ENCODE measurements at regions not wholly inside any gene's neighbourhood (a gene's known extent, or its start where the extent isn't known, plus 50 kb on each side); places are given as distances from the start of the nearest gene placed in this dataset.

DNA sequence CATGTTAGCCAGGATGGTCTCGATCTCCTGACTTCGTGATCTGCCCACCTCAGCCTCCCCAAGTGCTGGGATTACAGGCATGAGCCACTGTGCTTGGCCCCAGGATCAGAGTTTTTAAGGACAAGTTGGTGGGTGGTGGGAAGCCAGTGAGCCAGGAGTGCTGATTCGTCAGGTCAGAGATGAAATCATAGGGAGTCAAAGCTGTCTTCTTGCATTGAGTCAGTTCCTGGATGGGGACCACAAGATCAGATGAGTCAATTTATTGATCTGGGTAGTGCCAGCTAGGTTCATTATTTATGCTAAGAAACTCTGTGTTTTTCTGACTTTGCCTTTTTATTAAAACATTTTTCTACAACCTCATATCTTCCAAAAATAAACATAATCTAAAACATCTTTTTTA lies 423.8 kb downstream of the ARL4A start:
- TF ChIP-seq SIN3A (IDR thresholded peaks at IDR 0.05; ENCODE audit: borderline replicate concordance, insufficient read depth, low read length) (no peak), POLR2AphosphoS5 (IDR thresholded peaks at IDR 0.05; ENCODE audit: low read depth, low read length) (no peak), FOXP2 (optimal IDR thresholded peaks at IDR 0.05; ENCODE audit: borderline replicate concordance, extremely low read depth, extremely low read length, insufficient read depth) (no peak), TAF1 (IDR thresholded peaks at IDR 0.05; ENCODE audit: borderline replicate concordance, insufficient read depth, low read length) (no peak)
- TF ChIP-seq, protein P1, sequence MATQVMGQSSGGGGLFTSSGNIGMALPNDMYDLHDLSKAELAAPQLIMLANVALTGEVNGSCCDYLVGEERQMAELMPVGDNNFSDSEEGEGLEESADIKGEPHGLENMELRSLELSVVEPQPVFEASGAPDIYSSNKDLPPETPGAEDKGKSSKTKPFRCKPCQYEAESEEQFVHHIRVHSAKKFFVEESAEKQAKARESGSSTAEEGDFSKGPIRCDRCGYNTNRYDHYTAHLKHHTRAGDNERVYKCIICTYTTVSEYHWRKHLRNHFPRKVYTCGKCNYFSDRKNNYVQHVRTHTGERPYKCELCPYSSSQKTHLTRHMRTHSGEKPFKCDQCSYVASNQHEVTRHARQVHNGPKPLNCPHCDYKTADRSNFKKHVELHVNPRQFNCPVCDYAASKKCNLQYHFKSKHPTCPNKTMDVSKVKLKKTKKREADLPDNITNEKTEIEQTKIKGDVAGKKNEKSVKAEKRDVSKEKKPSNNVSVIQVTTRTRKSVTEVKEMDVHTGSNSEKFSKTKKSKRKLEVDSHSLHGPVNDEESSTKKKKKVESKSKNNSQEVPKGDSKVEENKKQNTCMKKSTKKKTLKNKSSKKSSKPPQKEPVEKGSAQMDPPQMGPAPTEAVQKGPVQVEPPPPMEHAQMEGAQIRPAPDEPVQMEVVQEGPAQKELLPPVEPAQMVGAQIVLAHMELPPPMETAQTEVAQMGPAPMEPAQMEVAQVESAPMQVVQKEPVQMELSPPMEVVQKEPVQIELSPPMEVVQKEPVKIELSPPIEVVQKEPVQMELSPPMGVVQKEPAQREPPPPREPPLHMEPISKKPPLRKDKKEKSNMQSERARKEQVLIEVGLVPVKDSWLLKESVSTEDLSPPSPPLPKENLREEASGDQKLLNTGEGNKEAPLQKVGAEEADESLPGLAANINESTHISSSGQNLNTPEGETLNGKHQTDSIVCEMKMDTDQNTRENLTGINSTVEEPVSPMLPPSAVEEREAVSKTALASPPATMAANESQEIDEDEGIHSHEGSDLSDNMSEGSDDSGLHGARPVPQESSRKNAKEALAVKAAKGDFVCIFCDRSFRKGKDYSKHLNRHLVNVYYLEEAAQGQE (IDR thresholded peaks at IDR 0.05; ENCODE audit: insufficient read depth in 1 of 2, low read depth in 2 of 2, low read length in 2 of 2), result no peak

DNA sequence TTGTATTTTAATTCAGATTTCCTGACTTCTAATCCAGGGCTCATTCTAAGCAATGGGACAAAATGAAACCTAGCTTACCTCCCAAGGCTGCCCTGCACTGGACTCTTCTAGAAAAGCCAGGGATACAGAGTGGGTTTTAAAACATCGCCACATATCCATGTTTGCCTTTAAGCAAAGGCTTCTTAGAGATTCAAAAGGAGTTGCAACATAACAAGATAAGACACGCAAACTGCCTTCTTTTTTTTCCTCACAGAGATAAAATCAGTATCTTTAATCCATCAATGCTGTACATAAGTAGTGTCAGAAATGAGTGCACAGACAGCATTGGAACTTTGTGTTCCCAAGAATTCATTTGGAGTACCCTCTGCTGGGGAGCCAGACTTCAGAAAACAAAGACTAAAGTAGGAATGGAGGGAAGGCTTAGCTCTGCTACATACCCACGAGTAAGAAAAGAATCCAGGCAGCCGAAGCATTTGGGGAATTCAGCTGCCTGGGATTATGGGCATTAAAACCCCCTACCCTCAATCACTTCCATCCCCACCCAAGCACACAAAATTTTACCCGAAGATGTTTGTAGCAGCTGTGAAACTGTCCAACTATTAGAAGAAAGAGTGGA lies 427.8 kb downstream of the ARL4A start:
- no peak for TF ChIP-seq SIN3A (IDR thresholded peaks at IDR 0.05; ENCODE audit: borderline replicate concordance, insufficient read depth, low read length)
- TF ChIP-seq TAF1 (IDR thresholded peaks at IDR 0.05; ENCODE audit: borderline replicate concordance, insufficient read depth, low read length), result no peak
- TF ChIP-seq, protein P1 (IDR thresholded peaks at IDR 0.05; ENCODE audit: insufficient read depth in 1 of 2, low read depth in 2 of 2, low read length in 2 of 2), result no peak
- no peak for TF ChIP-seq FOXP2 (optimal IDR thresholded peaks at IDR 0.05; ENCODE audit: borderline replicate concordance, extremely low read depth, extremely low read length, insufficient read depth)

DNA sequence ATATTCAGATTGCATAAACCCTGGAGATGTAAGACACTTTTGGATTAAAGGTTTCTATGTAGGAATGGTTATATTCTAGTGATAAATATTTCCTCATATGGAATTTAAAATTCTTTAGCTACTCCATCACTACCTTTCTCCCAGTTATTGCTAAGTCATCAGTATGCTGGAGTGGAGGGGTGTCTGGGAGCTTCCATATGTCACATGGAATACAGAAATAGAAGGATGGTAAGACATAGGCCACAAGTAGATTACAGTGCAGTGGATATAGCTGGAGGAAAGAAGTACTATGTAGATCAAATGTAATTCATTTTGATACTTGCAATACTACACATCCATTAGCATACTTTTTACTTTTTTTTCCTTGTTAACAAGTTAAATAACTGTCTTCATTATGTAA lies 428.4 kb downstream of the ARL4A start:
- TF ChIP-seq, protein P1 (IDR thresholded peaks at IDR 0.05; ENCODE audit: insufficient read depth in 1 of 2, low read depth in 2 of 2, low read length in 2 of 2), result no peak
- TF ChIP-seq POLR2AphosphoS5 (IDR thresholded peaks at IDR 0.05; ENCODE audit: low read depth, low read length), result no peak
- no peak for TF ChIP-seq TAF1 (IDR thresholded peaks at IDR 0.05; ENCODE audit: borderline replicate concordance, insufficient read depth, low read length)
- no peak for TF ChIP-seq FOXP2 (optimal IDR thresholded peaks at IDR 0.05; ENCODE audit: borderline replicate concordance, extremely low read depth, extremely low read length, insufficient read depth)
- TF ChIP-seq SIN3A (IDR thresholded peaks at IDR 0.05; ENCODE audit: borderline replicate concordance, insufficient read depth, low read length), result no peak

DNA sequence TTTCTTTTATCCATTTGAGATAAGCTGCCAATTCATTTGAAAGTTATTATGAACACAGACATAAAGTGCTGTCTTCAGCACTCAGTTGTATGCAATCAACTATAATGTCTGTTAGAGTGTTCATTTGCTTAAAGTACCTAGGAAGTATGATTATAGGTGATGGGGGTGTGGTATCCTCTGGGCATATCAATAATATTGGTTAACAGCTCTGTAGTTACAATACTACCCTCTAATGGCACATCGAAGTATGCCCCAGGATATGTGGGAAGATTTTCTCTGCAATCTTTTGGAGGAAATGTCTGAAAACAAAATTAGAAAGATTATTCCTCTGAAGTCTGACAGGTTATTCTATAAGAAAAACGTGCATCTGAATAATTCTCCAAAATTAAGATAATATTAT lies 429.7 kb downstream of the ARL4A start:
- TF ChIP-seq SIN3A (IDR thresholded peaks at IDR 0.05; ENCODE audit: borderline replicate concordance, insufficient read depth, low read length), result no peak
- TF ChIP-seq, protein P1 (IDR thresholded peaks at IDR 0.05; ENCODE audit: insufficient read depth in 1 of 2, low read depth in 2 of 2, low read length in 2 of 2), result no peak
- no peak for TF ChIP-seq TAF1 (IDR thresholded peaks at IDR 0.05; ENCODE audit: borderline replicate concordance, insufficient read depth, low read length)
- no peak for TF ChIP-seq FOXP2 (optimal IDR thresholded peaks at IDR 0.05; ENCODE audit: borderline replicate concordance, extremely low read depth, extremely low read length, insufficient read depth)
- no peak for TF ChIP-seq POLR2AphosphoS5 (IDR thresholded peaks at IDR 0.05; ENCODE audit: low read depth, low read length)

DNA sequence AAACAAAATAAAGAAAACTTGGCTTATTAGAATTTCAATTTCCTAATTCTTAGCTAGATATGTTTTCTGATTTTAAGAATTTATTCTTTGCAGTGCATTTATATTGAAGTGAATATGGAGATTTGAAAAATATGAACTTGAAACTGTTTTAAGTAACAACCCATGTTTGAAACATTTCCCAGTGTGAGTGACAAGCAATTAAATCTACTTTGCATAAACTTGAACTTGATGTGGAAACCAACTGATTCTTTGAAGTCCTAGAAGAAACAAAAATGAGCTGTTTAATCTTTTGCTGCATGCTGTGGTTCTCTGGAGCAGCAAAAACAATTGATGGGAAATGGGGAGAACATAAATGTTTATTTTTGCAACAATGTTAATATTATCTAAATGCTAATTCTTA lies 430.2 kb downstream of the ARL4A start:
- no peak for TF ChIP-seq POLR2AphosphoS5 (IDR thresholded peaks at IDR 0.05; ENCODE audit: low read depth, low read length)
- TF ChIP-seq FOXP2 (optimal IDR thresholded peaks at IDR 0.05; ENCODE audit: borderline replicate concordance, extremely low read depth, extremely low read length, insufficient read depth), result no peak
- TF ChIP-seq TAF1 (IDR thresholded peaks at IDR 0.05; ENCODE audit: borderline replicate concordance, insufficient read depth, low read length), result no peak
- TF ChIP-seq SIN3A (IDR thresholded peaks at IDR 0.05; ENCODE audit: borderline replicate concordance, insufficient read depth, low read length), result no peak
- TF ChIP-seq, protein P1 (IDR thresholded peaks at IDR 0.05; ENCODE audit: insufficient read depth in 1 of 2, low read depth in 2 of 2, low read length in 2 of 2), result no peak
